CD1c-positive myeloid dendritic cell (primary cell): ENCODE measurements at regions not wholly inside any gene's neighbourhood (a gene's known extent, or its start where the extent isn't known, plus 50 kb on each side); places are given as distances from the start of the nearest gene placed in this dataset.
"Not testable (repeated sequence)": the region's sequence is repeated elsewhere in the genome, so short reads cannot be mapped to it uniquely, and the experiment has no call there.

Experiments used
- DNase-seq: peaks from one replicate; pipeline ENCODE4 v3.0.0-alpha.2; 2016; ENCODE audit errors: extremely low spot score

- DNase-seq = no peak
Measured at GRCh38 chr1:87986130-87986866, 657.6 kb downstream of the LMO4 start.

GRCh38 chr1:87989346-87989745 is 660.7 kb downstream of the LMO4 start:
- DNase-seq = no peak

GRCh38 chr1:87992536-87992935 is 663.9 kb downstream of the LMO4 start:
- not testable (repeated sequence) for DNase-seq

GRCh38 chr1:87993051-87993450 is 664.4 kb downstream of the LMO4 start:
- DNase-seq = no peak

GRCh38 chr1:87999852-88000251 is 671.2 kb downstream of the LMO4 start:
- no peak for DNase-seq

- no peak for DNase-seq
Measured at GRCh38 chr1:88001460-88001859, 672.8 kb downstream of the LMO4 start.

GRCh38 chr1:88003255-88003654 is 674.6 kb downstream of the LMO4 start:
- no peak for DNase-seq

- no peak for DNase-seq
Measured at GRCh38 chr1:88009916-88010315, 674.2 kb upstream of the PKN2 start.

- no peak for DNase-seq
Measured at GRCh38 chr1:88013485-88013884, 670.6 kb upstream of the PKN2 start.

- DNase-seq = no peak
Measured at GRCh38 chr1:88014131-88014530, 669.9 kb upstream of the PKN2 start.

- DNase-seq = no peak
Measured at GRCh38 chr1:88016947-88017346, 667.1 kb upstream of the PKN2 start.

GRCh38 chr1:88021529-88021928 is 662.5 kb upstream of the PKN2 start:
- no peak for DNase-seq

- peak; percentile 6 for DNase-seq
Measured at GRCh38 chr1:88022516-88022915, 661.6 kb upstream of the PKN2 start.

- DNase-seq = no peak
Measured at GRCh38 chr1:88029142-88029541, 654.9 kb upstream of the PKN2 start.

GRCh38 chr1:88029899-88030298 is 654.2 kb upstream of the PKN2 start:
- DNase-seq = no peak

GRCh38 chr1:88035578-88035977 is 648.5 kb upstream of the PKN2 start:
- DNase-seq = no peak

GRCh38 chr1:88036345-88037014 is 647.6 kb upstream of the PKN2 start:
- DNase-seq = no peak

- no peak for DNase-seq
Measured at GRCh38 chr1:88039240-88039639, 644.8 kb upstream of the PKN2 start.

GRCh38 chr1:88043834-88044233 is 640.2 kb upstream of the PKN2 start:
- no peak for DNase-seq

- DNase-seq = no peak
Measured at GRCh38 chr1:88052167-88052566, 631.9 kb upstream of the PKN2 start.

- no peak for DNase-seq
Measured at GRCh38 chr1:88053065-88053464, 631.0 kb upstream of the PKN2 start.

- DNase-seq = no peak
Measured at GRCh38 chr1:88056881-88057280, 627.2 kb upstream of the PKN2 start.

GRCh38 chr1:88058205-88058604 is 625.9 kb upstream of the PKN2 start:
- DNase-seq = no peak
